DMS153 treated with DMSO at 0.1 percent for 48 hours (cell line): ENCODE measurements at regions not wholly inside any gene's neighbourhood (a gene's known extent, or its start where the extent isn't known, plus 50 kb on each side); places are given as distances from the start of the nearest gene placed in this dataset.
"Not testable (repeated sequence)": the region's sequence is repeated elsewhere in the genome, so short reads cannot be mapped to it uniquely, and the experiment has no call there.

Experiments
- DNase-seq: peaks from one replicate; lab custom pipeline; 2025; ENCODE audit not compliant: unreplicated experiment; lab: John Stamatoyannopoulos, UW

DNA sequence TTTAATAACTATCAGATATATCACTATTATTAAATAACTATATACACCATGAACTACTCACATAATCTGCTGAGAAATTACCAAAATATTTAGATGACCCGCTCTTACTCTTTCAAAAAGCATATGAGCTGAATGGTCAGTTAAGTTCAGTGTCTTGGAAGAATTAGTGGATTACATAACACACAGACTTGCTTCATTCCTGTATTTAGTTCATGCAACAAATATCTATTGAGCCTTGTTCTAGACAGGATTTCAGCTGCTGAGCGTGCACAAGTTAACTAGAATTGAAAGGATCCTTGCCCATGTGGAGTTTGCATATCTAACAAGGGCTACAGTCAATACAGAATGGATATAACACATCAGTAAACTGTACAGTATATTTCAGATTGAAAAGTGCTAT lies 566.2 kb downstream of the CBLN4 start:
- DNase-seq: no peak

DNA sequence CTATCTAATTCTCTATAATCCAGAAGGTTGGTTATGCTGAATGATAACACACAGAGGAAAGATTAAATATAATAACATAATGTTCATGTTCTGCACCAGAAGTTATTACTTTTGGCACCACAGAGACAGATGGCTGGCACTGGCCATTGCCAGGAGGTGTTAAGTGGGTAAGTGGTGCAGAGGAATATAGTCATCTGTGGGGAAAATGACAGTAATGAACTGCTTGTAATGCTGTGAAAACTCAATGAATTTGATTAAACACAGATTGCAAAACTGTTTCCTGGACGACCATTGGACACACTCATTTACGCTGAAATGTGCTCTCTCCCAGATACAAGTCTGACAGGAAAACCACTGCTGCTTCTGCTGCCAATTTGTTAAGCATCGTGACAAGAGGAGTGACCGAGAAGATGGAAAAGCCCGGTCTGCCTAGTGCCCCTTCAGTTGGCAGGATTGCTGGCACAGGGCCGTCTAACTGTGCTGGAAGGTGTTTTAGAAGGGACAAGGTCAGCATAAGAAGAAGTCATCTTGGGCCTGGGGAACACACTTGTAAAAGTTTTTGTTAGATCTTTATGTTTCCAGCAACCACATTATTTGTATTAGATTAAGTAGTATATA lies 567.4 kb downstream of the CBLN4 start:
- no peak for DNase-seq

GRCh38 chr20:55424968-55425367 lies 580.4 kb downstream of the CBLN4 start:
- DNase-seq: no peak

- DNase-seq: no peak
Measured at GRCh38 chr20:55424476-55424875, 580.8 kb downstream of the CBLN4 start.

GRCh38 chr20:55417836-55418235 lies 587.5 kb downstream of the CBLN4 start:
- no peak for DNase-seq

GRCh38 chr20:55415567-55416142 lies 589.7 kb downstream of the CBLN4 start:
- peak; percentile 2 for DNase-seq

GRCh38 chr20:55412508-55412907 lies 592.8 kb downstream of the CBLN4 start:
- DNase-seq: not testable (repeated sequence)

GRCh38 chr20:55406891-55407290 lies 598.4 kb downstream of the CBLN4 start:
- no peak for DNase-seq

GRCh38 chr20:55394592-55394991 lies 610.7 kb downstream of the CBLN4 start:
- DNase-seq: no peak

DNA sequence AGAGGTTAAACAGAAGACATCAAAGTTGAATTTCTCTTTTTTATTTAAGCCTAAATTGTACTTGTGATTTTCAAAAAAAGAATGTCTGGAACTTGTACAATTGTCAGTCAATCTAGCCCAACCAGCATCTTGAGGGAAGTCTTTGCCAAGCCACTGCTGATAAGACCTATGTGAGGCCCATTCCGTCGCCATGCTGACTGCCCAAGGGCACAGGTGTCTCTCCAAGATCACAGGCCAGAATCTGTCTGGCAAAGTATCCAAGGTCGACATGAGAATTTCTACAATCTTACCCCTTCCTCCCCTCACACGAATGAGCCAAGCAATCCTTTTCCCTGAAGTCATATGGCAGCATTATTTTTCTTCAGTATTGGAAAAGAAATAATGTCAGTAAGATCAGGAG lies 614.5 kb downstream of the CBLN4 start:
- DNase-seq: no peak

DNA sequence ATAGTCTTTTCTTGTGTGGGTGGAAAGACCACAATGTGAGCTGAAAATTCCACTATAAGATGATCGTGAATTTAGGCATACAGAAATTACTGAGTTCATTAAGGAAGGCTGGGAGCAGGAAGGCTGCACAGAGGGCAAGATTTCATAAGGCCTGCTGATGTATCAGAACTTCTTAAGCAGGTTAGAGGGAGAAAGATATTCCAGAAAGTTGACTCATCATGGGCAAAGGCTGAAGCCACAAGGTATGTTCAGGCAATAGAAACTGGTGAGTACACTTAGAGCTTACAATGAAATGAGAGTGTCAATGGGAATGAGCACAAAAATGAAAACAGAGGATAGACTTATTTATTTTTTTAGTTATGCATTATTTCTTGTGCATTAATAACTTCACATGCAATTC lies 618.6 kb downstream of the CBLN4 start:
- DNase-seq: no peak

DNA sequence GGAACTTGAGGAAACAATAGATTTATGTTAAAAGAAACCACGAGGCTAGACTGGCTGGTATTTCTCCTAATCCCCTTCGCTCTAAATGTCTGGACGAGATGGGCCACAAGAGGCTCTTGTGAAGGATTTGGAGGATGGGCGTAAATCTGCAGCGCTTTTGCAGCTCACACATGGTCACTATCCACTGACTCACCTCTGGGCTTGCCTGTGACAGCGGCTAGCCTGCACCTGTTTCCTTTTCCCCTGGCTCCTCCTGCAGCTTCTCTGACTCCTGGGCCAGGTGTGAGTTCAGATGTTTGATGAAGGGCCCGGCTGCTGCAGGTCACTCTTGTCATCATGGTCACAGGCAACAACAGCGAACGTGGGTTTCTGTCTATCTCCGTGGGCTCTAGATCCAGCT lies 629.4 kb downstream of the CBLN4 start:
- peak; percentile 11 for DNase-seq

- DNase-seq: no peak
Measured at GRCh38 chr20:55365745-55366144, 639.6 kb downstream of the CBLN4 start.

DNA sequence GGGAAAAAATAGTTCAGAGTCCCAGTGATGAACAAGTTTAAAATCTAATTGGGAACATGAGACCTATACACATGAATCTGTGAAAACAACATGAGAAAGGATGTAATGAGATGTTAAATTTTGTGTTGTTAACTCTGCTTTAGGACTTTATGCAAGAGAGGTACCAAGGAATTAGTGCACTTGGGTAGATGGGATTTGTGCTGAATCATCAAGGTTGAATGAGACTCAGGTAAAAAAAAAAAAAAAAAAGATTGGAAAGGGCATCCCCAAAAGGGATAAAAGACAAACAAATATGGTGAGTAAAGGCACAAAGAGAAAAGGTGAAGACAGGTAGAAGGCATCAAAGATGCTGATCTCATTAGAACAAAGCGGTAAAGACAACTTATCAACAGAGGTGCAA lies 644.4 kb downstream of the CBLN4 start:
- no peak for DNase-seq

DNA sequence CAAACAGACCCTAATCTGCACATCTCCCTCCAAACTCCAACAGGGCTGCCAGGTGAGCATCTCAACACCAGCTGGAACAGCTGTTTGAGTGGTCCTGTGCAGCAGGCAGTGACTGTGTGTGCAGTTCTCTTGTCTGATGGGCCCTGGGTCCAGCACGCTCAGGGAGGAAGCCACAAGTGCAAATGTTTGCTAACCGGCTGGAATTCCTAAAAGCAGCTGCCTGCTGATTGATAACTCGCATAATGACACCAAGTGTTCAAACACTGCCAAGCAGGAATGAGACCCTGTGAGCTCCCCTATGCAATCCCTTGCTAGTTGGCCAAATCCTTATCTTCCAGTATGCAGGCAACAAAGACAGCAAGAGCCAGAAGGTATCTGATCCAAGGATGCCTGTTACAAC lies 650.6 kb downstream of the CBLN4 start:
- DNase-seq: no peak

- DNase-seq: no peak
Measured at GRCh38 chr20:55353206-55353605, 652.1 kb downstream of the CBLN4 start.

DNA sequence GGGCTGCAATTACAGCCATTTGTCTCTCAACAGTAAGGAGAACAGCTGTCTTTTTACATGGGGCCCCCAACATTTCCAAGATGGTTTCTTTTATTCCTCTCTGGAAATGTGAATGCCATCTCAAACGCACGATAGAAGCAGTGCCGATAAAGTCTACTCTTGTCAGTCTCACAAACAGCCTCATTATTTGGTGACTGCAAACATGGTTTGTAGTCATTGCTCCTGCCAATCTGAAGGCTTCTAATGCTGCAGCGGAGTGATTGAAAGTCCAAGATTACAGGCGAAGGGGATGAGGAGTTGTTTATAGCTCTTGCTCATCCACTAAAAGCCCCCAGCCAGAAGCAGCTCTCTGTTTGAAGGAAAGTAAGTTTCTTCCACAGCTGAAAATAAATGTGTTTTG lies 657.1 kb downstream of the CBLN4 start:
- no peak for DNase-seq

DNA sequence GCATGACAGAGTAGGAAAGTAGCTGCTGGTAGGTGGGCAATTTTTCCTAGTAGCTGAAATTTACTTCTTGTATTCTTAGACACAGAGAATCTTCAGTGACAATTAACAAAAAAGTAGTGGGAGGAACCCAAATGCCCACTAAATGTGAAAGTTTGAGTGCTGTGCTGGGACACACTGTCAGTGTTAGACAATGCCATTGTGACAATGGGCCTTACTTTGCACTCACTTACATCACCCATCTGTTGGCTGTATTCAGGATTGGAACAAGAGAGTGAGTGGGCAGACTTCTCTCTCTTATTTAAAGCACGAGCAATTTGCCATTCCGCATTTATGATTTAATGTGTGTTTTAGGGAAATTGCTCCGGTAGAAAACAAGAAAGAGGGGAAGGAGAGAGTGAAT lies 662.5 kb downstream of the CBLN4 start:
- DNase-seq: no peak

DNA sequence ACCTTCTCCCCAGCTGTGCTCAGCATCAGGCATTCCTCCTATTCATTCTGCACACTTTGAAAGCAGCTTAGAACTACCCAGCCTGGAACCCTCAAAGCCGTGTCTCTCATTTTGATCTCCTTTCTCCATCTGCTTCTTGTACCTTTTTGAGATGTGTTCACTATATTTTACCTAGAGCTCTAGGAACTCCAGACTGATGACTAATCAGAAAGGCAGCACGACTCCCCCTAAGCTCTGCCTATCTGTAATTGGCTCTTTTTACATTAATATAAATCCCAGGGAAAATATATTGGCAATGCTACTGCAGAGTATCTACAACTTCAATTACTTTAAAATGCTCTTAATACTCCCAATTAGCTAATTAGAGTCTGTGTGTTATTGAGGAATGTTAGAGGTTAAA lies 671.5 kb downstream of the CBLN4 start:
- no peak for DNase-seq

GRCh38 chr20:55329108-55329507 lies 676.2 kb downstream of the CBLN4 start:
- DNase-seq: no peak

DNA sequence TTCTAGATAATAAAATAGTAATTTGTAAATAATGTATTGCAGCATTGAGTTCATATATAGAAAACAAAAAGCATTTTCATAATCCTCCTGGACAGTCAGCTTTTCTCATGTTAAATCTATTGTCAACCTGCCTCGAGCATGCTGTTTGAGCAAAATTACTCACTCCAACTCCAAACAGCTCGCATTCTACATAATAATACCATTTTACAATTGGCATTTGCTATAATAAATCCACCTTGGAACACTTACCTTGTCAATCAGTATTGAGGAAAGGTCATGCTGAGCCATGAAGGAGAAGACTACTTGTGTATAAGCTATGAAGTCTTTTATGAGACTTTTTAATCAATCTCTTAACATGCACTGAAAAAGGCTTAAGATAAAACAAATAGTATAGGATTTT lies 682.6 kb downstream of the CBLN4 start:
- DNase-seq: no peak

DNA sequence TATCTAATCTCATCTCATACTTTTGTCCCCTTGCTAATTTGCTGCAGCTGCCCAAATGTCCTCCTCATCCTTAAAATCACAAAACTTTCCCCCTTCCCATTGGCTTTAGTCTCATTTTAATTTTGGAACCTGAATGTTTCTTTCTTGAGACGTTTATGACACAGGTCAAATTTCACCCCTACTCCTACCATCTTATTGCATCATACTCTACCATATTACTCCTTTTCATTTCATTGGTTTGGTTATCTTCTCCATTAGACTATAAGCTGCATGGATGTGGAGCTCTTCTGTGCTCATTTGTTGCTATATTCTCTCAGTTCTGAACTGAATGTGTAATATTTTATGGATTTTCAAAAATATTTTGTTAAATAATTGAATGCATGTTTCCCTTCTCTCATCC lies 688.6 kb downstream of the CBLN4 start:
- no peak for DNase-seq

DNA sequence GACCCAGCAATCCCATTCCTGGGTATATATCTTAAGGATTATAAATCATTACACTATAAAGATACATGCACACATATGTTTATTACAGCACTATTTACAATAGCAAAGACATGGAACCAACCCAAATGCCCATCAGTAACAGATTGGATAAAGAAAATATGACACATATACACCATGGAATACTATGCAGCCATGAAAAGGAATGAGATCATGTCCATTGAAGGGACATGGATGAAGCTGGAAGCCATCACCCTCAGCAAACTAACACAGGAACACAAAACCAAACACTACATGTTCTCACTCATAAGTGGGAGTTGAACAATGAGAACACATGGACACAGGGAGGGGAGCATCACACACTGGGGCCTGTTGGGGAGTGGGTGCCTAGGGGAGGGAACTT lies 694.5 kb downstream of the CBLN4 start:
- not testable (repeated sequence) for DNase-seq
